ENCODE measurements at regions not wholly inside any gene's neighbourhood (a gene's known extent, or its start where the extent isn't known, plus 50 kb on each side); places are given as distances from the start of the nearest gene placed in this dataset.
A peak's percentile ranks its signal among the peaks of the same experiment; 100 is the strongest.

DNA sequence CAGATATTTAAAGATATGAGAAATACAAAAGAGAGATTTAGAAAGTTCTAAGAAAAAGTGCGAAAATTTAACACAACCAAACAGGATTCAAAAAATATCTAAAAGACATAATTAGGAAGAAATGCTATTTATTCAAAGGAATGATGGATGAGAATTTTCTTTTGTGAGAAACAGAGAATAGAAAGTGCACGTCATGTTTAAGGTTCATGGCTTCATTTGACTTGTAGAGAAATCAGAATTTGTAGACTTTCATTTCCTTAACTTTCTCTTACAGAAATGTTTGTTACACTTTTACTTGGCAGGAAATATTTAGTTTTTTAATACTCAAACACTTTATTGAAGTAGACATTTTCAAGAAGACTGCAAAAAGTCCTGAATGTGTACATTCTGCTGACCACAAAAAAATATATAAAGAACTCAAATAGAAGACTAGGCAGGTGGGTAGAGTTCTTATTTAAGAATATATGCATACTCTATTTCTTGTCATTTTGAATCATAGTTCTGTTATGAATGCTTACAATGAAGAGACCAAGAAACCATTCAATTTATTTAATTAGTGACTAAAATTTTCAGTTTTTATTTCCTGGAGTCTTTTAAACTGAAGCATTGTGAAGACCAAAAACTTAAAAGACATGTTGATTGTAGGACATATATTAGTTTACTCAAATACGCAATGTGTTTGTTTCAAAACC is 710.5 kb upstream of the HS3ST5 start:
- no peak overlapping the region for H3K27ac Mint-ChIP-seq
- peaks cover 13% of the 10 kb centered on the region for H3K9me3 Mint-ChIP-seq
- no peaks in the 10 kb centered on the region for H3K36me3 Mint-ChIP-seq (ENCODE audit: low read depth)
- H3K4me1 Mint-ChIP-seq: no peaks in the 10 kb centered on the region
- no peak for ATAC-seq (replicated peaks)
- H3K4me3 Mint-ChIP-seq: no peak overlapping the region
- no peaks in the 10 kb centered on the region for H3K27me3 Mint-ChIP-seq

DNA sequence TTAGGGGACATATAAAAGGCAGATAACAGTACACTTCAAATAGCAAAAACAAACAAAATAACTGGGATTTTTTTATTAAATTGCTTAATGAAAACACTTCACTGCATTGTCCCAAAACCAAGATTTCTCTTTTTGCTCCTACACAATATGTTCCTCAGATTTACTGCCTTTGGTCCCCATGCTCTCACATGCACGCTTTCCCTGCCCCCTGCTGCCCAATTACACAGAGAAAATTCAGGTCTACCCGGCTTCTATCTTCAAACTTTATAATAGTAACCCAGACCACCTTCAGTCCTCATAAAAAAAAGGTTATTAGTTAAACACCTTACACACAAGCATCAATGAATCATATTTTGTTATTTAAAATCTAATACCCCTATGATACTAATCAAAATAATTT is 673.8 kb upstream of the HS3ST5 start:
- Mint-ChIP-seq H3K4me3 (no peak overlapping the region), H3K27me3 (no peaks in the 10 kb centered on the region), H3K27ac (no peak overlapping the region), H3K36me3 (ENCODE audit: low read depth) (no peaks in the 10 kb centered on the region), H3K9me3 (peaks cover 8% of the 10 kb centered on the region), H3K4me1 (no peaks in the 10 kb centered on the region)
- no peak for ATAC-seq (replicated peaks)

DNA sequence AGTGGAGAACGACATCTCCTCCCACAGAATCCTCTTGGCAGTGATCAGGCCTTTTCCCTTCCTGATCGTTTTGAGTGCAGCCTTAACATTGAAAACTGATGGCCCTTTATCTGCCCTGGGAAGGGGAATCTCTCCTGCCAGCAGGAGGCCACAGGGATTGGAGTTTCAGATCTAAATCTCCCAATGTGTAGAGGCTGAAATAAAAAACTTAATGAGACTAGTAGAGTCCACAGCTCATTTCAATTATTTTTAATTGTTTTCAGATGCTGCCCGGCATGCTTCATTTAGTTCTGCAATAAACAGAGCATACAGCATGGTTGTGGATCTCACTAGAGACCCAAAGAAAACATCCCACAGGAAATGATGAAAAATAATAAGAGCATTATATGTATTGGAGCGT is 662.2 kb upstream of the HS3ST5 start:
- no peaks in the 10 kb centered on the region for H3K27me3 Mint-ChIP-seq
- peaks cover 7% of the 10 kb centered on the region for H3K9me3 Mint-ChIP-seq
- no peak for ATAC-seq (replicated peaks)
- H3K36me3 Mint-ChIP-seq (ENCODE audit: low read depth): no peaks in the 10 kb centered on the region
- peaks cover 8% of the 10 kb centered on the region for H3K4me1 Mint-ChIP-seq
- no peak overlapping the region for H3K27ac Mint-ChIP-seq
- no peak overlapping the region for H3K4me3 Mint-ChIP-seq

DNA sequence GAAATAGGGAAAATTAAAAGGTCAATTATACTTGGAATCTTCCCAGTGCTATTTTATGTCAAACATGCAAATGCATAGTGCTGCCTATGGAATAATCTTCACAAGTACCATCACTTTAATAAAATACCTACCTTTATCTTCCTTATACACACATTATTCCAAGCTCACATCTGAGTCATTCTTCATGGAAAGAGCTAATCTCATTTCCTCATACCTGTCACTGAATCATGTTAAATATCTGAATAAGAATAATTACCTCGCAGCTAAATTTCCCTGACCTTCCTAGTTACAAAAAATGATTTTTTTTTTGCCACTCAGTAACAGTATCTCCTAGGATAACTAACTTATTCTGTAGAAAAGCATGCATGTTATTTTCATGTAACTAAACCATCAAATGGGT is 661.4 kb upstream of the HS3ST5 start:
- Mint-ChIP-seq H3K4me1 (peaks cover 8% of the 10 kb centered on the region), H3K4me3 (no peak overlapping the region), H3K9me3 (peaks cover 7% of the 10 kb centered on the region), H3K36me3 (ENCODE audit: low read depth) (no peaks in the 10 kb centered on the region), H3K27ac (no peak overlapping the region), H3K27me3 (no peaks in the 10 kb centered on the region)
- ATAC-seq (replicated peaks): no peak

DNA sequence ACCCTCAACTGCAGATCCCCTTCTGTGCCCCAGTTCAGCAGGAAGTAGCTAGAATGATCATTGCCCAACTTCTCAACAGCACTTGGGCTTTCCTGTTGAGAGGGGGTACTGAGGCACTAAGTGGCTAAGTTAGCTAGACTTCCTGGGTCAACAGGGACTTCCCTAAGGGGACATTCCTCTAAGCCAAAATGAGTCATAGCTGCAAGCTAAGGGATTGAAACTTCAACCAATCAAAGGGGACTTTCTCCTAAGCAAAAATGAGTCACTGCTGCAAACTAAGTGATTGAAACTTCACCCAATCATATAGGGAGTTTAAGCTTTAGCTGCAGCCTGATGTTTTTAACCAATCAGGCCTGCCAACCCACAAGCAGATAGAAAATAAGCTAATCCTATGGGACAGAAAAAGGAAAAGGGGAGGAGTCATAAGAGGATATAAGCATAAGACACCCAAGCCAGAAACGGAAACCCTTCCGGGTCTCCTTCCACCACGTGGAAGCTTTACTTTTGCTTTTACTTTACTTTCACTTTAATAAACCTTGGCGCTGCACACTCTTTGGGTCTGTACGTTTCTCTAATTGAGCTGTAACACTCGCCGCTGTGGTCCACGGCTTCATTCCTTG is 659.0 kb upstream of the HS3ST5 start:
- Mint-ChIP-seq H3K27ac (peak overlapping the region; percentile 70), H3K27me3 (no peaks in the 10 kb centered on the region), H3K9me3 (peaks cover 10% of the 10 kb centered on the region), H3K36me3 (ENCODE audit: low read depth) (no peaks in the 10 kb centered on the region), H3K4me1 (peaks cover 8% of the 10 kb centered on the region), H3K4me3 (peak overlapping the region; percentile 62)
- ATAC-seq (replicated peaks): peak; percentile 56

DNA sequence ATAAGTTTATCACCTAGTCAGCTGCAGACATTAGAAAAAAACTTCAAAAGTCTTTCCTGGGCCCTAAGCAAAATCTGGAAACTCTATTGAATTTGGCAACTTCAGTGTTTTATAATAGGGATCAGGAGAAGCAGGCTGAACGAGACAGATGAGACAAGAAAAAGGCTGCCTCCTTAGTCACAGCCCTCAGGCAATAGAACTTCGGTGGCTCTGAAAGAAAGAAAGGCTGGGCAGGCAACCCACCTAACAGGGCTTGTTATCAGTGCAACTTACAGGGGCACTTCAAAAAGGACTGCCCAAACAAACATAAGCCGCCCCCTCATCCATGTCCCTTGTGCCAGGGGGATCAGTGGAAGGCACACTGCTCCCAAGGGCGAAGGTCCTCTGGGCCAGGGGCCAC is 657.9 kb upstream of the HS3ST5 start:
- Mint-ChIP-seq H3K9me3 (peaks cover 10% of the 10 kb centered on the region), H3K4me3 (no peak overlapping the region), H3K27ac (no peak overlapping the region), H3K36me3 (ENCODE audit: low read depth) (no peaks in the 10 kb centered on the region), H3K4me1 (peaks cover 8% of the 10 kb centered on the region), H3K27me3 (no peaks in the 10 kb centered on the region)
- no peak for ATAC-seq (replicated peaks)

DNA sequence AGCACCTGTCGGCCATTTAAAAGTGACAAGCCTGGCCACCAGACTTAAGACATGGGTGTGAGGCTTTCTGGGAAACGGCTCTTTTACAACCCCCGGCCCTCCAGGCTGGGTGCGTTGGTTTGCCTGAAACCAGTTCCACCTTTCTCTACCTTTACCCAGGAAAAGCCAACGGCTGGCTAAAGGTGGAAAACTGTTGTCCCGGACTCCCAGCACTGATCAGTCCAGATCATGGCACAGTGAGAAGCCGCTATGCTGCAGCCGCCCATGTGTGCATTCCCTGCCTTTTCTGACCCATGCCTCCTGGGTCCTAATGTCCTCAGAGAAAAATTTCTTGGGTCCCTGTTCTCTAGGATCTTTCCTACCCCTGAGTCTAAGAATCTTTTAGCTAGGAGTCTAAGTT is 655.7 kb upstream of the HS3ST5 start:
- Mint-ChIP-seq H3K36me3 (ENCODE audit: low read depth) (no peaks in the 10 kb centered on the region), H3K4me3 (peak overlapping the region; percentile 57), H3K27me3 (no peaks in the 10 kb centered on the region), H3K27ac (no peak overlapping the region), H3K4me1 (peaks cover 8% of the 10 kb centered on the region), H3K9me3 (peaks cover 10% of the 10 kb centered on the region)
- no peak for ATAC-seq (replicated peaks)

DNA sequence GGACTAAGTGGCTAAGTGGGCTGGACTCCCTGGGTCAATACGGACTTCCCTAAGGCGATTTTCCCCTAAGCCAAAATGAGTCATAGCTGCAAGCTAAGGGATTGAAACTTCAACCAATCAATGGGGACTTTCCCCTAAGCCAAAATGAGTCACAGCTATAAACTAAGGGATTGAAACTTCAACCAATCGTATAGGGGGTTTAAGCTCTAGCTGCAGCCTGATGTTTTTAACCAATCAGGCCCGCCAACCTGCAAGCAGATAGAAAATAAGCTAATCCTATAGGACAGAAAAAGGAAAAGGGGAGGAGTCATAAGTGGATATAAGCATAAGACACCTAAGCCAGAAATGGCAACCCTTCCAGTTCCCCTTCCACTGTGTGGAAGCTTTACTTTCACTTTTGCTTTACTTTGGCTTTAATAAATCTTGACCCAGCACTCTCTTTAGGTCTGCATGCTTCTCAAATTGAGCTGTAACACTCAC is 655.0 kb upstream of the HS3ST5 start:
- peak; percentile 44 for ATAC-seq (replicated peaks)
- H3K4me3 Mint-ChIP-seq: peak overlapping the region; percentile 57

DNA sequence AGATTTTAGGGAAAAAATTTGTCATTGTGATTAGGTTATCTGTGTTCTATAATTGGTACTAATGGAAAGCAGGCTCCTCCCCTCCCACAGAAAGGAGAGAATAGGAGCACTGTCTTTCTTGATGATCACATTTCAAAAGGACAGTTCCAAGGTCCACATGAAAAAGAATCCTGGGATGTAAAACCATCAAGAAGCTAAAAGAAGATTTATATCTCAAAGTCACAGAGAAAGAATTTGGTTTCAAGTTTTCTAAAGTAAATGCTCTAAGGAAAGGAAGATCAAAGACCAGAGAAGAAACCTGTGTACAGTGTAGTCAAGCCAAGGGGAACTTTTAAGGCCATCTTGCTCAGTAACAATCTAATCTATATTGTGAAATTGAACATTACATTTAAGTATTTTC is 652.7 kb upstream of the HS3ST5 start:
- Mint-ChIP-seq H3K4me3 (no peak overlapping the region), H3K4me1 (no peaks in the 10 kb centered on the region), H3K27ac (no peak overlapping the region), H3K27me3 (no peaks in the 10 kb centered on the region), H3K36me3 (ENCODE audit: low read depth) (no peaks in the 10 kb centered on the region), H3K9me3 (peaks cover 3% of the 10 kb centered on the region)
- ATAC-seq (replicated peaks): no peak

More for the DNA sequence above, 655.0 kb upstream of the HS3ST5 start:
- Mint-ChIP-seq H3K27ac (no peak overlapping the region), H3K4me1 (peaks cover 8% of the 10 kb centered on the region), H3K36me3 (ENCODE audit: low read depth) (no peaks in the 10 kb centered on the region), H3K9me3 (peaks cover 10% of the 10 kb centered on the region), H3K27me3 (no peaks in the 10 kb centered on the region)

DNA sequence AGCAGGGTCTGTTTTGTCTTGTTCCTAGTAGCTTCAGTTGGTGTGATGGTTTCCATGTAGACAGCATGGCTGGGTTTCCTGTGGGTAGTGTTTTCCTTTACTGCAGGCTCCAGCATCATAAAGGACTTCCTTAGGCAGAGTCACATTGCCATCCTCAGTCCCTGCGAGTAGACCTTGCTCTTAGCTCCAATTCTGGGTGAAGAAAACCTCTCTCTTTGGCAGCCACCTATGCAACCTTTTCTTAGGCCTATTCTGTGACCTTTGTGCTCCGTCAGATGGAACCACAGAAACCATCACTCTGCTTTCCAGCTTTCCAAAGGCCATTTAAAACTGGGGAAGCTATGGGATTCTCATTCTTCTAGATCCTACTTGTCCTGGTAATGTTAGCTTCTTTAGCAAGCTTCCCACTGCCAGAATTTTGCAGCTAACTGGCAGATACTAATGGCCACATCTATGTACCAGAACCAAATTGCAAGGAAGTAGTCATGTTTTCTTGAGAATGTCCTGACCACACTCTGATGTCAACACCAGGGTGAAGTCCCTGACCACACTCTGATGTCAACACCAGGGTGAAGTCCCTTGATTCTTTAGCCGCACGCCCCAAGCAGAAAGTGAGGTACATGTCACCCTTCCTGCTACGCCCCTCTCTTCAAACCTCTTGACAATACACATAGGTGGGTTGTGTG is 646.6 kb upstream of the HS3ST5 start:
- peaks cover 5% of the 10 kb centered on the region for H3K4me1 Mint-ChIP-seq

DNA sequence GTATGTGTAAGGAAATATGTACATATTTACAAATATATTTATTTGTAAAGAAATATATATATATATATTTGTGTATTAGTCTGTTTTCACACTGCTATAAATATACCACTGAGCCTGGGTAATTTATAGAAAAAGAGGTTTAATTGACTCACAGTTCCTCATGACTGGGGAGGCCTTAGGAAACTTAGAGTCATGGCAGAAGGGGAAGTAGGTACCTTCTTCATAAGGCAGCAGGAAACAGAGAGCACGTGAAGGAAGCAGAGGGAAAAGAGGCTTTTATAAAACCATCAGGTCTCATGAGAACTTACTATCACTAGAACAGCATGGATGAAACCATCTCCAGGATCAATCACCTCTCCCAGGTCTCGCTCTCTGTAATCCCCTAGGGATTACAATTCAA is 644.5 kb upstream of the HS3ST5 start:
- ATAC-seq (replicated peaks): no peak

More for the DNA sequence above, 646.6 kb upstream of the HS3ST5 start:
- Mint-ChIP-seq H3K27ac (peak overlapping the region; percentile 73), H3K27me3 (no peaks in the 10 kb centered on the region), H3K36me3 (ENCODE audit: low read depth) (no peaks in the 10 kb centered on the region), H3K4me3 (peak overlapping the region; percentile 47), H3K9me3 (peaks cover 5% of the 10 kb centered on the region)
- ATAC-seq (replicated peaks): peak; percentile 95

DNA sequence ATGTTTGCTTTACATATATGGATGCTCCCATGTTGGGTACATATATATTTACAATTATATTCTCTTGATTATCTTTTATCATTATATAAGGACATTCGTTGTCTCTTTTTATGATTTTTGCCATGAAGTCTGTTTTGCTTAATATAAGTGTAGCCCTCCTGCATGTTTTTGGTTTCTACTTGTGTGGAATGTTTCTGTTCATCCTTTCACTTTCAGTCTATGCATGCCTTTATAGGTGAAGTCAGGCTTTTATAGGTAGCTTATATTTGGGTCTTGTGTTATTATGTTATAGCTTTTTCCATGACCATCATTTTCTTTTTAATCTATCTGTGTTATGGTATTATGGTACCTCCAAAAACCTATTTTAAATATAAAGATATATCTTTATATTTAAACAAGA is 612.5 kb upstream of the HS3ST5 start:
- no peak overlapping the region for H3K4me3 Mint-ChIP-seq
- no peaks in the 10 kb centered on the region for H3K4me1 Mint-ChIP-seq
- H3K27ac Mint-ChIP-seq: no peak overlapping the region
- H3K36me3 Mint-ChIP-seq (ENCODE audit: low read depth): no peaks in the 10 kb centered on the region
- peaks cover 4% of the 10 kb centered on the region for H3K9me3 Mint-ChIP-seq
- no peaks in the 10 kb centered on the region for H3K27me3 Mint-ChIP-seq
- no peak for ATAC-seq (replicated peaks)

More for the DNA sequence above, 644.5 kb upstream of the HS3ST5 start:
- Mint-ChIP-seq H3K27me3 (no peaks in the 10 kb centered on the region), H3K36me3 (ENCODE audit: low read depth) (no peaks in the 10 kb centered on the region), H3K4me1 (peaks cover 5% of the 10 kb centered on the region), H3K9me3 (peaks cover 5% of the 10 kb centered on the region), H3K4me3 (no peak overlapping the region), H3K27ac (no peak overlapping the region)

DNA sequence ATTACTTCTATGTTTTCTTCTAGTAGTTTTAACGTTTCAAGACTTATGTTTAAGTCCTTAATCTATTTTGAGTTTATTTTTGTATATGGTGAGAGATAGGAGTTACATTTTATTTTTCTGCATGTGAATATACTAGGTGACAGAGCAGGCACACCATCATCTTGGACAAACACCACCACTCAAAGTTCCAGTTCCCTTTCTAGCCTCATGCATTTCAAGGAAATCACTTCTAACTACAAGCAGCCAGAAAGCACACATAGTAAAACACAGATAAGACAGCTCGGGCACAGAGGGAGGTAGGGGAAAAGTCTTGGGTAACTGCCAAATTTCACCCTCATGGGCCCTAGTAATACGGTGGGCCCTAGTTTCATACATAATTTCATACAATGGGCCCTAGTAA is 609.4 kb upstream of the HS3ST5 start:
- ATAC-seq (replicated peaks): no peak
- Mint-ChIP-seq H3K4me3 (no peak overlapping the region), H3K9me3 (peaks cover 4% of the 10 kb centered on the region), H3K27ac (no peak overlapping the region), H3K27me3 (no peaks in the 10 kb centered on the region), H3K4me1 (no peaks in the 10 kb centered on the region), H3K36me3 (ENCODE audit: low read depth) (no peaks in the 10 kb centered on the region)

DNA sequence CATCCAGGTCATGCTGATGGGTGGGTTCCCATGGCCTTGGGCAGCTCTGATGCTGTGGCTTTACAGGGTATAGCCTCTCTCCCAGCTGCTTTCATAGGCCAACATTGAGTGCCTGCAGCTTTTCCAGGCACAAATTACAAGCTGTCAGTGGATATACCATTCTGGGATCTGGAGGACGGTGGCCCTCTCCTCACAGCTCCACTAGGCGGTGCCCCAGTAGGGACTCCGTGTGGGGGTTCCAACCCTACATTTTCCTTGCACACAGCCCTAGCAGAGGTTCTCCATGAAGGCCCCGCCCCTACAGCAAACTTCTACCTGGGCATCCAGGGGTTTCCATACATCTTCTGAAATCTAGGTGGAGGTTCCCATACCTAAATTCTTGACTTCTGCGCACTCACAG is 602.6 kb upstream of the HS3ST5 start:
- H3K4me1 Mint-ChIP-seq: no peaks in the 10 kb centered on the region
- no peak for ATAC-seq (replicated peaks)
- peaks cover 11% of the 10 kb centered on the region for H3K9me3 Mint-ChIP-seq
- H3K36me3 Mint-ChIP-seq (ENCODE audit: low read depth): no peaks in the 10 kb centered on the region
- H3K27ac Mint-ChIP-seq: no peak overlapping the region
- no peaks in the 10 kb centered on the region for H3K27me3 Mint-ChIP-seq
- no peak overlapping the region for H3K4me3 Mint-ChIP-seq

DNA sequence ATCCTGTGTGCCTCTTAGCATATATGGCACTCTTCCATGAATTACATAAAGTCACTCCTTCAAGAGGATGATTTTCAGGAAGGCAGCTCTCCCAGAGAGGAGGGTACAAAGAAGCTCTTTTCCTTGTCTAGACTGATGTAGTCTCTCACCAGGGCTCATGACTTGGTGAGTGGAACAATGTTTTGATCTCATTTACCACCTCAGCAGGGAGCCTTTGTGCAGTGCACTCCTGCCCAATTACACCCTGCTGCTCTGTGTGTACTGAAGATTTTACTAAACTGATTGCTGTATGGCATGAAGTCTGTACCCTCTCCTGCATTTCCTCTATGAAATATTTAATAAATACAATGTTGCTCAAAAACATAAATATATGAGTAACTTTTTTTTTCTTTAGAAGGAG is 598.3 kb upstream of the HS3ST5 start:
- Mint-ChIP-seq H3K4me1 (no peaks in the 10 kb centered on the region), H3K27ac (no peak overlapping the region), H3K36me3 (ENCODE audit: low read depth) (no peaks in the 10 kb centered on the region), H3K9me3 (peaks cover 8% of the 10 kb centered on the region), H3K27me3 (no peaks in the 10 kb centered on the region), H3K4me3 (no peak overlapping the region)
- no peak for ATAC-seq (replicated peaks)

All from activated T-helper 17 cell treated with anti-CD3 and anti-CD28 coated beads, Interleukin-2, amount 50 U/mL, for 72 hours (primary cell).